HFFc6 (cell line): ENCODE measurements at regions not wholly inside any gene's neighbourhood (a gene's known extent, or its start where the extent isn't known, plus 50 kb on each side); places are given as distances from the start of the nearest gene placed in this dataset.

Experiments
- DNase-seq: peaks from one replicate; pipeline ENCODE4 v3.0.0-alpha.2; 2018
- H3K27ac Mint-ChIP-seq: 2 replicates; pipeline ENCODE4 v1.8.0; 2020; ENCODE audit warnings: mild to moderate bottlenecking, mixed read lengths
- H3K27me3 Mint-ChIP-seq: 2 replicates; pipeline ENCODE4 v1.8.0; 2021; ENCODE audit warnings: mild to moderate bottlenecking, moderate library complexity, mixed read lengths; ENCODE audit not compliant: insufficient read depth
- H3K36me3 Mint-ChIP-seq: 2 replicates; pipeline ENCODE4 v1.8.0; 2021; ENCODE audit warnings: low read depth, mixed read lengths
- H3K4me1 Mint-ChIP-seq: 2 replicates; pipeline ENCODE4 v1.8.0; 2020; ENCODE audit warnings: low read depth, mixed read lengths
- H3K4me3 Mint-ChIP-seq: 2 replicates; pipeline ENCODE4 v1.8.0; 2020; ENCODE audit warnings: mild to moderate bottlenecking, moderate library complexity, mixed read lengths
- H3K9me3 Mint-ChIP-seq: 2 replicates; pipeline ENCODE4 v1.8.0; 2020; ENCODE audit warnings: mild to moderate bottlenecking, mixed read lengths
- CTCF ChIP-seq: fragments of 200-600 bp; sonication (generic); IDR thresholded peaks from 2 replicates; pipeline ENCODE4 v1.5.0; 2021; ENCODE audit warnings: antibody characterized with exemption, mild to moderate bottlenecking

- Mint-ChIP-seq H3K4me1 (peaks cover 22% of the 10 kb centered on the region), H3K27ac (no peak overlapping the region), H3K27me3 (peaks cover 19% of the 10 kb centered on the region), H3K9me3 (no peaks in the 10 kb centered on the region), H3K4me3 (no peak overlapping the region), H3K36me3 (no peaks in the 10 kb centered on the region)
- no peak for TF ChIP-seq CTCF
- DNase-seq = no peak
Measured at GRCh38 chr10:63759335-63759734, 238.1 kb downstream of the REEP3 start.

- H3K4me3 Mint-ChIP-seq = no peak overlapping the region
- H3K27me3 Mint-ChIP-seq = peaks cover 22% of the 10 kb centered on the region
- no peak for DNase-seq
- no peak for TF ChIP-seq CTCF
- no peaks in the 10 kb centered on the region for H3K9me3 Mint-ChIP-seq
- H3K36me3 Mint-ChIP-seq = no peaks in the 10 kb centered on the region
- H3K27ac Mint-ChIP-seq = no peak overlapping the region
- peaks cover 29% of the 10 kb centered on the region for H3K4me1 Mint-ChIP-seq
Measured at GRCh38 chr10:63760034-63760707, 239.0 kb downstream of the REEP3 start.

GRCh38 chr10:63760708-63761047 lies 239.5 kb downstream of the REEP3 start:
- no peaks in the 10 kb centered on the region for H3K36me3 Mint-ChIP-seq
- H3K4me1 Mint-ChIP-seq = peaks cover 32% of the 10 kb centered on the region
- no peak for DNase-seq
- H3K27ac Mint-ChIP-seq = no peak overlapping the region
- no peak overlapping the region for H3K4me3 Mint-ChIP-seq
- H3K27me3 Mint-ChIP-seq = peaks cover 22% of the 10 kb centered on the region
- no peaks in the 10 kb centered on the region for H3K9me3 Mint-ChIP-seq
- TF ChIP-seq CTCF = no peak

- Mint-ChIP-seq H3K4me1 (peaks cover 32% of the 10 kb centered on the region), H3K4me3 (no peak overlapping the region), H3K36me3 (no peaks in the 10 kb centered on the region), H3K27me3 (peaks cover 22% of the 10 kb centered on the region), H3K27ac (no peak overlapping the region), H3K9me3 (no peaks in the 10 kb centered on the region)
- TF ChIP-seq CTCF = no peak
- DNase-seq = no peak
Measured at GRCh38 chr10:63761243-63761642, 240.0 kb downstream of the REEP3 start.

GRCh38 chr10:63763744-63764143 lies 242.5 kb downstream of the REEP3 start:
- H3K4me3 Mint-ChIP-seq = no peak overlapping the region
- no peaks in the 10 kb centered on the region for H3K36me3 Mint-ChIP-seq
- no peak overlapping the region for H3K27ac Mint-ChIP-seq
- TF ChIP-seq CTCF = no peak
- peak; percentile 1 for DNase-seq
- peaks cover 22% of the 10 kb centered on the region for H3K27me3 Mint-ChIP-seq
- H3K9me3 Mint-ChIP-seq = no peaks in the 10 kb centered on the region
- H3K4me1 Mint-ChIP-seq = peaks cover 44% of the 10 kb centered on the region

- no peaks in the 10 kb centered on the region for H3K36me3 Mint-ChIP-seq
- peak; percentile 54 for DNase-seq
- peaks cover 20% of the 10 kb centered on the region for H3K27me3 Mint-ChIP-seq
- H3K4me3 Mint-ChIP-seq = no peak overlapping the region
- peaks cover 44% of the 10 kb centered on the region for H3K4me1 Mint-ChIP-seq
- no peak overlapping the region; the same call in 1 of the 2 replicates for H3K27ac Mint-ChIP-seq
- TF ChIP-seq CTCF = no peak
- H3K9me3 Mint-ChIP-seq = no peaks in the 10 kb centered on the region
Measured at GRCh38 chr10:63765126-63765525, 243.9 kb downstream of the REEP3 start.
